GM13976 (cell line): ENCODE measurements at regions not wholly inside any gene's neighbourhood (a gene's known extent, or its start where the extent isn't known, plus 50 kb on each side); places are given as distances from the start of the nearest gene placed in this dataset.
"Not testable (repeated sequence)": the region's sequence is repeated elsewhere in the genome, so short reads cannot be mapped to it uniquely, and the experiment has no call there.

Source experiments
- DNase-seq: peaks from one replicate; pipeline ENCODE4 v3.0.0; 2012; ENCODE audit warnings: low spot score
- CTCF ChIP-seq: IDR thresholded peaks from 2 replicates; pipeline ENCODE4 v1.5.1; 2012; ENCODE audit warnings: borderline replicate concordance, mild to moderate bottlenecking; ENCODE audit not compliant: insufficient read depth; ENCODE audit errors: extremely low read depth, missing control alignments, control extremely low read depth
- in situ Hi-C: fragments of 300-500 bp; cut with MboI; formaldehyde crosslinking; loops from one replicate; pipeline ENCODE4 v1.12.0; 2022; ENCODE audit warnings: low sequenced_read_pairs, mixed read lengths, inconsistent platforms; ENCODE audit not compliant: unreplicated experiment

DNA sequence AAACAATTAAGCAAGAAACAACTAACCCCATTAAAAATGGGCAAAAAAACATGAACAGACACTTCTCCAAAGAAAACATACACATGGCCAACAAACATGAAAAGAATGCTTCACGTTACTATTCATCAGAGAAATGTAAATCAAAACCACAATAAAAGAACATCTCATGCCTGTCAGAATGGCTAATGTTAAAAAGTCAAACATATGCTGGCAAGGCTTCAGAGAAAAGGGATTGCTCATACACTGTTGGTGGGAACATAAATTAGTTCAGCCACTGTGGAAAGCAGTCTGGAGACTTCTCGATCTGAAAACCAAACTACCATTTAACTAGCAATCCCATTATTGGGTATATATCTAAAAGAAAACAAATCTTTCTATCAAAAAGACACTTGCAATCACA is 217.5 kb downstream of the TINAG start:
- TF ChIP-seq CTCF: no peak
- no peak for DNase-seq
- in situ Hi-C loops: no loop called here

DNA sequence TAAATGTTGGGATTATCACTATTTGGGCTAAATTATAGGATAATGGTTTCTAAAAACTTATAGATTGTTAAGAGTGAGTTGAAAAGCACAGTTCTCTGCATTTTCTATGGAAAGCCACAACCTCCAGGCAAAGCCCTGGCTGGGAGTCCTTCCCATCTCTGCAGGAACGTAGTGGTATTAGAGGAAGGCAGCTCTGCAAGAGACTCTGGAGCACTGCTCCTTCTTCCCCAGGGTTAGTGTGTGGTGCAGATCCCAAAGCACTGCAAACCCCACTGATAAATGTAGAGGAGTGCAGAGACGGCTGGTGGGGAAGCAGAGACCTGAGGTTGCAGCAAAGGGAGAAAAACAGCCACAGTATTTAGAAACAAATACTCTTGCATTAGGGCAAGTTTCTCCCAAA is 225.3 kb downstream of the TINAG start:
- in situ Hi-C loops: no loop called here
- no peak for DNase-seq
- no peak for TF ChIP-seq CTCF

- TF ChIP-seq CTCF: no peak
- in situ Hi-C loops: no loop called here
- no peak for DNase-seq
These were observed 227.3 kb downstream of the TINAG start for GRCh38 chr6:54535568-54535967.

DNA sequence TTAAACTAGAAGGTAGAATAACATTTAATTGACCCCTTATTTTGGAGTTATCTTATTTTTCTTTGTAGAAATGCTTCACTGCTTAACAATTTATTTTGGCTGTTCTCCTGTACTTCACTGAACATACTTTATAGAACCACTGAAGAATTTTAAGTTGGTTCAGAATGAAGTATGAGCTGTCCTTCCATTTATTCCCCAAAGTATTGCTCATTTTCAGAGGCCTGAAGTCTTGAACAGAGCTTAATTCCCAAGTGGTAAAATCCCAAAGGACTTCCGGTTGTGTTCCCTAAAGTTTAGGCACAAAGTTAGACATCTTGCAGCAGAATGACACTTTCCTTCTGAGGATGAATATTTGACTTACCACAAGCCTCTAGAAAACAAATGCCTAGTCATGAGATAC is 233.3 kb downstream of the TINAG start:
- in situ Hi-C loops: no loop called here
- DNase-seq: no peak
- TF ChIP-seq CTCF: no peak

DNA sequence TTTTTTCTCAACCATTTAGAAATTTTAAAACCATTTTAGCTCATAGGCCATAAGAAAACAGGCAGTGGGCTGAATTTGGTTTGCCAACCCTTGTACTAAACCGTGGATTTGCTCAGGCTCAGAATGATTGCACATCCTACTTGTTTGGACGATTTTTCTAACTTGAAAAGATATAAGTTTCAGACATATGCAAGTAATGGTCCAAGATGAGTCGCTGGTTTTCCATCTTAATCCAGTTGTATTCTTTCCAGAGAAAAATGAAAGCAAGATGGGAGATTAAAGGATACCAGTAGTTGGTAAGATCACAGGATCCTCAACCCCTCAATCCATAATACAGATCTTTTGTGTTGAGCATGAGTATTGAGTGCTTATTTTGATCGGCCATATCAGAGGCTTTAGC is 250.9 kb downstream of the TINAG start:
- TF ChIP-seq CTCF: no peak
- no peak for DNase-seq
- in situ Hi-C loops: no loop called here

GRCh38 chr6:54564188-54564587 is 255.9 kb downstream of the TINAG start:
- in situ Hi-C loops, DNase-seq: not testable (repeated sequence)

GRCh38 chr6:54574671-54575070 is 266.4 kb downstream of the TINAG start:
- DNase-seq: no peak
- no peak for TF ChIP-seq CTCF
- in situ Hi-C loops: no loop called here
